DOHH2 (cell line): ENCODE measurements at regions not wholly inside any gene's neighbourhood (a gene's known extent, or its start where the extent isn't known, plus 50 kb on each side); places are given as distances from the start of the nearest gene placed in this dataset.

Experiments used
- CTCF ChIP-seq: fragments of 200-600 bp; sonication (generic); IDR thresholded peaks from one replicate; pipeline ENCODE4 v1.5.1; 2014; ENCODE audit warnings: antibody characterized with exemption, mild to moderate bottlenecking, low read depth, low read length; ENCODE audit not compliant: poor library complexity, severe bottlenecking
- EZH2phosphoT487 ChIP-seq: fragments of 200-600 bp; sonication (generic); IDR thresholded peaks from 2 replicates; pipeline ENCODE4 v1.6.1; 2017; ENCODE audit warnings: borderline replicate concordance, mild to moderate bottlenecking, antibody characterized with exemption, low read length, moderate library complexity, mixed read lengths

- TF ChIP-seq CTCF (no peak), EZH2phosphoT487 (no peak)
Observed at GRCh38 chr9:2384741-2385140, 236.8 kb upstream of the VLDLR start.
